Epithelial cell of esophagus (primary cell): ENCODE measurements at regions not wholly inside any gene's neighbourhood (a gene's known extent, or its start where the extent isn't known, plus 50 kb on each side); places are given as distances from the start of the nearest gene placed in this dataset.

Experiments used
- DNase-seq: peaks from one replicate; pipeline ENCODE4 v3.0.0; 2010; ENCODE audit warnings: low read depth
- H3K4me3 ChIP-seq: 2 replicates; pipeline ENCODE4 v1.5.1; 2011; ENCODE audit warnings: mild to moderate bottlenecking, low read length, control low read depth
- TF ChIP-seq, protein P1 (sequence below): IDR thresholded peaks from 2 replicates; pipeline ENCODE4 v1.5.1; 2011; ENCODE audit warnings: low read depth, mild to moderate bottlenecking, low read length, control low read depth, inconsistent platforms; ENCODE audit not compliant: insufficient read depth; ENCODE audit errors: missing control alignments

GRCh38 chr10:109105725-109106124 is 817.6 kb downstream of the XPNPEP1 start:
- no peak overlapping the region for H3K4me3 ChIP-seq
- TF ChIP-seq, protein P1, sequence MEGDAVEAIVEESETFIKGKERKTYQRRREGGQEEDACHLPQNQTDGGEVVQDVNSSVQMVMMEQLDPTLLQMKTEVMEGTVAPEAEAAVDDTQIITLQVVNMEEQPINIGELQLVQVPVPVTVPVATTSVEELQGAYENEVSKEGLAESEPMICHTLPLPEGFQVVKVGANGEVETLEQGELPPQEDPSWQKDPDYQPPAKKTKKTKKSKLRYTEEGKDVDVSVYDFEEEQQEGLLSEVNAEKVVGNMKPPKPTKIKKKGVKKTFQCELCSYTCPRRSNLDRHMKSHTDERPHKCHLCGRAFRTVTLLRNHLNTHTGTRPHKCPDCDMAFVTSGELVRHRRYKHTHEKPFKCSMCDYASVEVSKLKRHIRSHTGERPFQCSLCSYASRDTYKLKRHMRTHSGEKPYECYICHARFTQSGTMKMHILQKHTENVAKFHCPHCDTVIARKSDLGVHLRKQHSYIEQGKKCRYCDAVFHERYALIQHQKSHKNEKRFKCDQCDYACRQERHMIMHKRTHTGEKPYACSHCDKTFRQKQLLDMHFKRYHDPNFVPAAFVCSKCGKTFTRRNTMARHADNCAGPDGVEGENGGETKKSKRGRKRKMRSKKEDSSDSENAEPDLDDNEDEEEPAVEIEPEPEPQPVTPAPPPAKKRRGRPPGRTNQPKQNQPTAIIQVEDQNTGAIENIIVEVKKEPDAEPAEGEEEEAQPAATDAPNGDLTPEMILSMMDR, result no peak
- DNase-seq, result no peak

- DNase-seq, result no peak
- TF ChIP-seq, protein P1, result no peak
- no peak overlapping the region for H3K4me3 ChIP-seq
Observed at GRCh38 chr10:109104806-109105205, 818.5 kb downstream of the XPNPEP1 start.

DNA sequence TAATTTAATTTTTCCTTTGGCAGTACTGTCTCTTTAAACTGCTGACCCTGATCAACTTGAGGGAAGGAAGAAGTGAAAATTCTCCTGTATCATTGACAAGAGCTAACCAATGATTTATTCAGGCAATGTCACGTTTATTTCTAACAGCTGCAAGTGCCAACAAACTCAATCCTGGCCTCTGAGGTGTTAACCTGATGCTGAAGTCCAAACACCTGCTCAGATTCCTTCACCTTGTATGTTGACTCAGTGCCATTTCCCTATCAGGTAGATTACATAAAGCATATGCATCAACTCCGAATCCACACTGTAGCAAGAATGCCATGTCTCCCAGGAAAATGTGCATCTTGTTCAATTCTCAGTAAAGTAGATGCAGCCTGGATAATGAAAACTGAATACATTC is 820.0 kb downstream of the XPNPEP1 start:
- TF ChIP-seq, protein P1, result no peak
- no peak overlapping the region for H3K4me3 ChIP-seq

DNA sequence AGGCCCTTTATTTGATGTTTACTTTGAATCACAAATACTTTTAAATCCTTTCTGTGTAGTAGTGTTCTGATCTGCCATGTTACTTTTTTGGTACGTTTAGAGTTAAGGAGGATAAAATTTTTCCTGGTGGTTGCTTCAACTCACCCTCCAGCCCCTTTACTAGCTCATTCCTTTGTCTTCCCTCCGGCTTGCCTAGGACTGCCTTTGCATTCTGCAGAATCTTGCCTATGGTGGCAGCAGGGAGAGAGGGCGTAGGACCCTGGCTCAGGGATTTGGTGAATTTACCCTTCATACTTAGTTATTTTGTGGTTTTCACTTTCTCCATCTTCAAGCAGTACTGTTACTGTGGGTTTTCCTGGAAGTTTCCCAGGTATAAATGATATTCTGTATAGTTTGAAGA is 833.5 kb downstream of the XPNPEP1 start:
- DNase-seq, result no peak
- H3K4me3 ChIP-seq, result no peak overlapping the region
- TF ChIP-seq, protein P1, result no peak

More for the DNA sequence above, 820.0 kb downstream of the XPNPEP1 start:
- no peak for DNase-seq

DNA sequence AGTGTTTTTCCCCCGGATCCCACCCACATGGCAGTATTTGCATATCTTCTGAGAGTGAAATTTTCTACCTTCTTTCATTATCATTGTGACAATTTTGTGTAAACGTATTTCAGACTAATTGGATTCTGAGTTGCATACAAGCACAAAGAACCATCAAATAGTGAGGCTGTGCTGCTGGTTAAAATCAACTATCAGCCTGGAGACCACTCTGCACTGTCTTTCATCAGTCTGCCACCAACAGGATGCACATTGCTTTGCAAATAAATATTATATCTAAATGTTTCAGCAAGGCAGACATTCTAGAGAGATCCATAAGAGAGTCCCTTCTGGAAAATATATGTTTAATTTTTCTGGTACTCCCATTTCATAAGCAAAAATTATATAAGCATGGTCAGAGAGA is 851.8 kb downstream of the XPNPEP1 start:
- no peak for DNase-seq
- TF ChIP-seq, protein P1, result no peak
- no peak overlapping the region for H3K4me3 ChIP-seq

GRCh38 chr10:109070492-109070891 is 852.8 kb downstream of the XPNPEP1 start:
- no peak overlapping the region for H3K4me3 ChIP-seq
- no peak for DNase-seq
- TF ChIP-seq, protein P1, result no peak

DNA sequence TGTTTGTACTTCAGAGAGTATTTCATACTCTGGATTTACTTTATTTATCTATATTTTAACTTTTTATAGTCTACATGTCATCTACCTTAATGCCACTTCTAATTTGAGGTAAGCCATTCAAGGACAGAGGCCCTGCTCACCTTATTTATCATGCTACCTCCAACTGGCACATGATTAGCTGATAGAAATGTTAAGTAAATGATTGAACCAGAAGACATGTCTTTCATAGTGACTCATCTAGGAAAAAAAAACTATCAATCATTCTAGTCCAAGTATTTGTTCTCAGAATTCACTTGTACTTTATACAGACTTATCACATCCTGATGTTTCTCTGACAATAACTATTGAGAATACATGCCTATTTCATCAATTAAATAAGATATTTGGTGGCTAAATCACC is 856.3 kb downstream of the XPNPEP1 start:
- H3K4me3 ChIP-seq, result no peak overlapping the region
- TF ChIP-seq, protein P1, result no peak
- no peak for DNase-seq
